GM12875 (cell line): ENCODE measurements at regions not wholly inside any gene's neighbourhood (a gene's known extent, or its start where the extent isn't known, plus 50 kb on each side); places are given as distances from the start of the nearest gene placed in this dataset.

Source experiments
- H3K4me3 ChIP-seq: one replicate; pipeline ENCODE4 v1.5.1; 2011; ENCODE audit warnings: low read depth, low read length, control low read depth
- CTCF ChIP-seq: IDR thresholded peaks from 2 replicates; pipeline ENCODE4 v1.5.1; 2011; ENCODE audit warnings: low read depth, mild to moderate bottlenecking, control low read depth, inconsistent platforms, low read length, moderate library complexity, borderline replicate concordance; ENCODE audit not compliant: insufficient read depth

GRCh38 chr16:49024016-49024415 is 257.6 kb downstream of the CBLN1 start:
- no peak for TF ChIP-seq CTCF
- H3K4me3 ChIP-seq: no peak overlapping the region

GRCh38 chr16:49023050-49023449 is 258.6 kb downstream of the CBLN1 start:
- no peak for TF ChIP-seq CTCF
- H3K4me3 ChIP-seq: no peak overlapping the region

- TF ChIP-seq CTCF: no peak
These were observed 259.2 kb downstream of the CBLN1 start for GRCh38 chr16:49022351-49022963.

GRCh38 chr16:49021136-49021535 is 260.5 kb downstream of the CBLN1 start:
- no peak overlapping the region for H3K4me3 ChIP-seq
- no peak for TF ChIP-seq CTCF

More at GRCh38 chr16:49022351-49022963, 259.2 kb downstream of the CBLN1 start:
- no peak overlapping the region for H3K4me3 ChIP-seq

GRCh38 chr16:49020436-49020835 is 261.2 kb downstream of the CBLN1 start:
- TF ChIP-seq CTCF: no peak
- no peak overlapping the region for H3K4me3 ChIP-seq

GRCh38 chr16:49019831-49020230 is 261.8 kb downstream of the CBLN1 start:
- H3K4me3 ChIP-seq: no peak overlapping the region
- no peak for TF ChIP-seq CTCF

- no peak overlapping the region for H3K4me3 ChIP-seq
- no peak for TF ChIP-seq CTCF
These were observed 262.5 kb downstream of the CBLN1 start for GRCh38 chr16:49019081-49019633.
